GM23338 (cell line): ENCODE measurements at regions not wholly inside any gene's neighbourhood (a gene's known extent, or its start where the extent isn't known, plus 50 kb on each side); places are given as distances from the start of the nearest gene placed in this dataset.

ENCODE experiments used
- CREB1 ChIP-seq: fragments of 250-450 bp; sonication (Bioruptor Pico); IDR thresholded peaks from 2 replicates; pipeline ENCODE4 v1.5.0; 2020; ENCODE audit warnings: low read depth, mild to moderate bottlenecking, moderate library complexity
- JUNB ChIP-seq: IDR thresholded peaks from one replicate; pipeline ENCODE4 v1.6.1; 2016; ENCODE audit warnings: antibody characterized with exemption; ENCODE audit not compliant: unreplicated experiment
- POLR2AphosphoS5 ChIP-seq: IDR thresholded peaks from 2 replicates; pipeline ENCODE4 v1.6.1; 2016; ENCODE audit warnings: antibody characterized with exemption, low read depth
- TF ChIP-seq, protein P1 (sequence below), 2 experiments: fragments of 200-600 bp in 1 of 2; sonication (generic) in 1 of 2; conservative IDR thresholded peaks; 2 replicates each; pipeline versions ENCODE4 v1.5.1 to v1.6.1; 2016 to 2017; ENCODE audit warnings: antibody characterized with exemption in 2 of 2, low read depth in 2 of 2, mild to moderate bottlenecking in 2 of 2, moderate library complexity in 1 of 2
- TF ChIP-seq, protein P2 (sequence below): IDR thresholded peaks from one replicate; pipeline ENCODE4 v1.6.1; 2018; ENCODE audit warnings: antibody characterized with exemption; ENCODE audit not compliant: unreplicated experiment

DNA sequence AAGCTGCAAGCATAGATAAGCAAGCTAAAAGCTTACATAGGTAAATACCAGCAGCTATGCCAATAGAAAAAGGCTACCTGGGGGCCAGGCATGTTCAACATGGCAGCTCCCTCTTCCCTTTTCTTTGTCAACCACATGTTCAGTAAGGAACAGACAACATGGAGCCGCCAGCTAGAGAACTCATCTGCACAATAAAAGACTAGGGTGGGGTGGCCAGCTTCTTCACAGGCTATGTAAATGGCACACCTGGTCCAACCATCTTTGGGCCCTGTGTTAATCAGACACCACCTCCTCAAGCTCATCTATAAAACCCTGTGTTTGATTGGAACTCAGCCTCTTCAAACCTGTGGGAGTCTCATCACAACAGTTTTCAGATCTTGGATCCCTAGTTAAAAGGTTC lies 129.7 kb upstream of the TMPO start:
- TF ChIP-seq, protein P1, sequence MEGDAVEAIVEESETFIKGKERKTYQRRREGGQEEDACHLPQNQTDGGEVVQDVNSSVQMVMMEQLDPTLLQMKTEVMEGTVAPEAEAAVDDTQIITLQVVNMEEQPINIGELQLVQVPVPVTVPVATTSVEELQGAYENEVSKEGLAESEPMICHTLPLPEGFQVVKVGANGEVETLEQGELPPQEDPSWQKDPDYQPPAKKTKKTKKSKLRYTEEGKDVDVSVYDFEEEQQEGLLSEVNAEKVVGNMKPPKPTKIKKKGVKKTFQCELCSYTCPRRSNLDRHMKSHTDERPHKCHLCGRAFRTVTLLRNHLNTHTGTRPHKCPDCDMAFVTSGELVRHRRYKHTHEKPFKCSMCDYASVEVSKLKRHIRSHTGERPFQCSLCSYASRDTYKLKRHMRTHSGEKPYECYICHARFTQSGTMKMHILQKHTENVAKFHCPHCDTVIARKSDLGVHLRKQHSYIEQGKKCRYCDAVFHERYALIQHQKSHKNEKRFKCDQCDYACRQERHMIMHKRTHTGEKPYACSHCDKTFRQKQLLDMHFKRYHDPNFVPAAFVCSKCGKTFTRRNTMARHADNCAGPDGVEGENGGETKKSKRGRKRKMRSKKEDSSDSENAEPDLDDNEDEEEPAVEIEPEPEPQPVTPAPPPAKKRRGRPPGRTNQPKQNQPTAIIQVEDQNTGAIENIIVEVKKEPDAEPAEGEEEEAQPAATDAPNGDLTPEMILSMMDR (conservative IDR thresholded peaks at IDR 0.05; ENCODE audit: low read depth in 2 of 2): no peak
- no peak for TF ChIP-seq CREB1 (CRISPR knock-in tag)
- TF ChIP-seq POLR2AphosphoS5: no peak
- TF ChIP-seq, protein P2, sequence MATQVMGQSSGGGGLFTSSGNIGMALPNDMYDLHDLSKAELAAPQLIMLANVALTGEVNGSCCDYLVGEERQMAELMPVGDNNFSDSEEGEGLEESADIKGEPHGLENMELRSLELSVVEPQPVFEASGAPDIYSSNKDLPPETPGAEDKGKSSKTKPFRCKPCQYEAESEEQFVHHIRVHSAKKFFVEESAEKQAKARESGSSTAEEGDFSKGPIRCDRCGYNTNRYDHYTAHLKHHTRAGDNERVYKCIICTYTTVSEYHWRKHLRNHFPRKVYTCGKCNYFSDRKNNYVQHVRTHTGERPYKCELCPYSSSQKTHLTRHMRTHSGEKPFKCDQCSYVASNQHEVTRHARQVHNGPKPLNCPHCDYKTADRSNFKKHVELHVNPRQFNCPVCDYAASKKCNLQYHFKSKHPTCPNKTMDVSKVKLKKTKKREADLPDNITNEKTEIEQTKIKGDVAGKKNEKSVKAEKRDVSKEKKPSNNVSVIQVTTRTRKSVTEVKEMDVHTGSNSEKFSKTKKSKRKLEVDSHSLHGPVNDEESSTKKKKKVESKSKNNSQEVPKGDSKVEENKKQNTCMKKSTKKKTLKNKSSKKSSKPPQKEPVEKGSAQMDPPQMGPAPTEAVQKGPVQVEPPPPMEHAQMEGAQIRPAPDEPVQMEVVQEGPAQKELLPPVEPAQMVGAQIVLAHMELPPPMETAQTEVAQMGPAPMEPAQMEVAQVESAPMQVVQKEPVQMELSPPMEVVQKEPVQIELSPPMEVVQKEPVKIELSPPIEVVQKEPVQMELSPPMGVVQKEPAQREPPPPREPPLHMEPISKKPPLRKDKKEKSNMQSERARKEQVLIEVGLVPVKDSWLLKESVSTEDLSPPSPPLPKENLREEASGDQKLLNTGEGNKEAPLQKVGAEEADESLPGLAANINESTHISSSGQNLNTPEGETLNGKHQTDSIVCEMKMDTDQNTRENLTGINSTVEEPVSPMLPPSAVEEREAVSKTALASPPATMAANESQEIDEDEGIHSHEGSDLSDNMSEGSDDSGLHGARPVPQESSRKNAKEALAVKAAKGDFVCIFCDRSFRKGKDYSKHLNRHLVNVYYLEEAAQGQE: no peak
- no peak for TF ChIP-seq JUNB
